Keratinocyte (primary cell): ENCODE measurements at regions not wholly inside any gene's neighbourhood (a gene's known extent, or its start where the extent isn't known, plus 50 kb on each side); places are given as distances from the start of the nearest gene placed in this dataset.

ENCODE experiments used
- DNase-seq: peaks from one replicate; pipeline ENCODE4 v3.0.0-alpha.2; 2011; ENCODE audit warnings: low read depth, missing footprints, low spot score
- FAIRE-seq: peaks from 2 replicates; lab custom pipeline; 2011; peaks lifted over from hg19 to GRCh38; lab: Jason Lieb, UNC
- H2AFZ ChIP-seq: 2 replicates; pipeline ENCODE4 v1.6.0; 2012; ENCODE audit warnings: low read length, control low read depth, inconsistent platforms; ENCODE audit not compliant: control insufficient read depth
- H3K27ac ChIP-seq: 2 replicates; pipeline ENCODE4 v1.5.1; 2011; ENCODE audit warnings: low read length; ENCODE audit not compliant: control insufficient read depth, insufficient read depth
- H3K27me3 ChIP-seq: 3 replicates; pipeline ENCODE4 v1.6.0; 2011; ENCODE audit warnings: low read length; ENCODE audit not compliant: control insufficient read depth, insufficient read depth; ENCODE audit errors: extremely low read depth
- H3K36me3 ChIP-seq, 2 experiments: 2 replicates in 1 of 2; 3 replicates in 1 of 2; pipeline ENCODE4 v1.5.1; 2011; ENCODE audit warnings: low read length in 2 of 2, mild to moderate bottlenecking in 1 of 2; ENCODE audit not compliant: control insufficient read depth in 2 of 2, insufficient read depth in 2 of 2; ENCODE audit errors: extremely low read depth in 1 of 2
- H3K4me1 ChIP-seq: 3 replicates; pipeline ENCODE4 v1.5.1; 2011; ENCODE audit warnings: low read length; ENCODE audit not compliant: control insufficient read depth, insufficient read depth; ENCODE audit errors: extremely low read depth
- H3K4me2 ChIP-seq: 3 replicates; pipeline ENCODE4 v1.6.0; 2011; ENCODE audit warnings: low read depth, low read length; ENCODE audit not compliant: control insufficient read depth, insufficient read depth; ENCODE audit errors: extremely low read depth
- H3K4me3 ChIP-seq, 3 experiments: fragments of 200-600 bp in 1 of 3; sonication (generic) in 1 of 3; 2 replicates in 2 of 3; 3 replicates in 1 of 3; pipeline ENCODE4 v1.5.1; 2011 to 2016; ENCODE audit warnings: low read length in 3 of 3, mild to moderate bottlenecking in 3 of 3, control low read depth in 2 of 3, inconsistent platforms in 1 of 3, low read depth in 1 of 3, mixed read lengths in 1 of 3, mixed run types in 1 of 3, moderate library complexity in 1 of 3; ENCODE audit not compliant: control insufficient read depth in 2 of 3, insufficient read depth in 2 of 3; ENCODE audit errors: extremely low read depth in 1 of 3
- H3K79me2 ChIP-seq: 2 replicates; pipeline ENCODE4 v1.6.0; 2012; ENCODE audit warnings: low read length; ENCODE audit not compliant: control insufficient read depth, insufficient read depth
- H3K9ac ChIP-seq: 3 replicates; pipeline ENCODE4 v1.6.0; 2011; ENCODE audit warnings: low read length; ENCODE audit not compliant: control insufficient read depth, insufficient read depth; ENCODE audit errors: extremely low read depth
- H3K9me1 ChIP-seq: 3 replicates; pipeline ENCODE4 v1.6.0; 2011; ENCODE audit warnings: low read length; ENCODE audit not compliant: control insufficient read depth, insufficient read depth; ENCODE audit errors: extremely low read depth
- H3K9me3 ChIP-seq: 2 replicates; pipeline ENCODE4 v1.5.1; 2012; ENCODE audit warnings: low read depth, low read length; ENCODE audit not compliant: control insufficient read depth
- H4K20me1 ChIP-seq: 3 replicates; pipeline ENCODE4 v1.6.0; 2011; ENCODE audit warnings: low read length; ENCODE audit not compliant: control insufficient read depth, insufficient read depth; ENCODE audit errors: extremely low read depth
- EZH2 ChIP-seq: IDR thresholded peaks from one replicate; pipeline ENCODE4 v1.6.1; 2012; ENCODE audit warnings: inconsistent platforms, mild to moderate bottlenecking, low read length, moderate library complexity
- dilution Hi-C: fragments of 300-500 bp; cut with MboI; formaldehyde crosslinking; loops from one replicate; pipeline ENCODE4 v1.7.0; 2020; ENCODE audit warnings: low sequenced_read_pairs; ENCODE audit not compliant: extremely low pct_ligation_motif_present
- TF ChIP-seq, protein P1 (sequence below), 3 experiments: IDR thresholded peaks in 1 of 3; conservative IDR thresholded peaks in 1 of 3; optimal IDR thresholded peaks in 1 of 3; 2 replicates in 2 of 3; 3 replicates in 1 of 3; pipeline versions ENCODE3 to v1.5.1; 2011; ENCODE audit warnings: low read length in 3 of 3, mild to moderate bottlenecking in 3 of 3, moderate library complexity in 2 of 3, control low read depth in 1 of 3, inconsistent platforms in 1 of 3; ENCODE audit not compliant: insufficient read depth in 2 of 3; ENCODE audit errors: extremely low read depth in 1 of 3

DNA sequence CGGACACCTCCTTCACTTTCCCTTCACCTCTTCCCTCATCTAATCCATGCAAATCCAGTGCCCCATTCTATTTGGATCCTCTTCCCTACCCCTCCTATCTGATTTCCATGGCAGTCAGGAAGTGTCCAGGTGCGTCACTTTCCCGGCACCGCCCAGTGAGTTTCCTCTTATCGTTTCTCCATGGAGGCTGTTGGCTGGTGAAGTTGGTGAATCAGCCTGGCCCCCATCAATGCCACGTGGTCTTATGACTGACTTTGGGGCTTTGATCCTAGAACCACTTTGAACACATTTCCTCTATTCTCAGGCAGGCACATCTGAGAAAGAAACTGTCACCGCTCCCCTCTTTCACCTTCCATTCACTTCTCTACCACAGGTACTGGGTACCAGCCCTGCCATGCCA, 137.8 kb downstream of the CEP135 start:
- FAIRE-seq (no peak), DNase-seq (no peak)
- H3K4me1 ChIP-seq: no peaks in the 10 kb centered on the region
- TF ChIP-seq, protein P1, sequence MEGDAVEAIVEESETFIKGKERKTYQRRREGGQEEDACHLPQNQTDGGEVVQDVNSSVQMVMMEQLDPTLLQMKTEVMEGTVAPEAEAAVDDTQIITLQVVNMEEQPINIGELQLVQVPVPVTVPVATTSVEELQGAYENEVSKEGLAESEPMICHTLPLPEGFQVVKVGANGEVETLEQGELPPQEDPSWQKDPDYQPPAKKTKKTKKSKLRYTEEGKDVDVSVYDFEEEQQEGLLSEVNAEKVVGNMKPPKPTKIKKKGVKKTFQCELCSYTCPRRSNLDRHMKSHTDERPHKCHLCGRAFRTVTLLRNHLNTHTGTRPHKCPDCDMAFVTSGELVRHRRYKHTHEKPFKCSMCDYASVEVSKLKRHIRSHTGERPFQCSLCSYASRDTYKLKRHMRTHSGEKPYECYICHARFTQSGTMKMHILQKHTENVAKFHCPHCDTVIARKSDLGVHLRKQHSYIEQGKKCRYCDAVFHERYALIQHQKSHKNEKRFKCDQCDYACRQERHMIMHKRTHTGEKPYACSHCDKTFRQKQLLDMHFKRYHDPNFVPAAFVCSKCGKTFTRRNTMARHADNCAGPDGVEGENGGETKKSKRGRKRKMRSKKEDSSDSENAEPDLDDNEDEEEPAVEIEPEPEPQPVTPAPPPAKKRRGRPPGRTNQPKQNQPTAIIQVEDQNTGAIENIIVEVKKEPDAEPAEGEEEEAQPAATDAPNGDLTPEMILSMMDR (optimal IDR thresholded peaks at IDR 0.05 in 1 of 3, IDR thresholded peaks at IDR 0.05 in 1 of 3, conservative IDR thresholded peaks at IDR 0.05 in 1 of 3; ENCODE audit: extremely low read depth in 1 of 3, insufficient read depth in 2 of 3, low read length in 3 of 3): no peak
- TF ChIP-seq EZH2: no peak
- no peak overlapping the region for H3K9ac ChIP-seq
- H3K79me2 ChIP-seq: no peaks in the 10 kb centered on the region
- dilution Hi-C loops: no loop called here
- no peak overlapping the region for H3K4me2 ChIP-seq
- no peaks in the 10 kb centered on the region for H3K9me1 ChIP-seq
- no peak overlapping the region for H2AFZ ChIP-seq
- H3K4me3 ChIP-seq: no peak overlapping the region
- no peak overlapping the region for H3K27ac ChIP-seq
- H3K27me3 ChIP-seq: no peaks in the 10 kb centered on the region
- no peaks in the 10 kb centered on the region for H3K9me3 ChIP-seq
- no peaks in the 10 kb centered on the region for H3K36me3 ChIP-seq
- H4K20me1 ChIP-seq: no peaks in the 10 kb centered on the region

DNA sequence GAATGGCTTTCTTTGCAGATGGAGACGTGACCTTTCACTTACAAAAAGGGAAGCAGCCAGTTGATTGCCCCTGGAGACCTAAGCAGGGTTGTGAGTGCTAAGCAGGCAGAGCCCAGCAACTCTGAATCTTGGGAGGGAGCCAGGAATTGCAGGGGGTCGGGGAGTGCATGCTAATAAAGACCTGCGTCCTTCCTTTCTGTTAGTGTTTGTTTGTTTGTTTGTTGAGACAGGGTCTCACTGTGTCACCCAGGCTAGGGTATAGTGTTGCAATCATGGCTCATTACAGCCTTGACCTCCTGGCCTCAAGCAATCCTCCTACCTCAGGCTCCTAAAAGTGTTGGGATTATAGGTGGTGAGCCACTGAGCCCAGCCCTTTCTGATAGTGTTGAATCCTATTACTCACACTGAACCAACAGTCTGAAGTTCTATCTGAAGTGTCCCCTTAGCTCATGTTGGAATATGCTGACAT, 137.4 kb downstream of the CEP135 start:
- H3K9ac ChIP-seq: no peak overlapping the region
- H3K27me3 ChIP-seq: no peaks in the 10 kb centered on the region
- no peaks in the 10 kb centered on the region for H3K9me1 ChIP-seq
- no peak overlapping the region for H3K4me2 ChIP-seq
- H3K36me3 ChIP-seq: no peaks in the 10 kb centered on the region
- TF ChIP-seq EZH2: no peak
- TF ChIP-seq, protein P1 (optimal IDR thresholded peaks at IDR 0.05 in 1 of 3, IDR thresholded peaks at IDR 0.05 in 1 of 3, conservative IDR thresholded peaks at IDR 0.05 in 1 of 3; ENCODE audit: extremely low read depth in 1 of 3, insufficient read depth in 2 of 3, low read length in 3 of 3): no peak
- H3K4me3 ChIP-seq: no peak overlapping the region
- no peaks in the 10 kb centered on the region for H3K9me3 ChIP-seq
- H3K4me1 ChIP-seq: no peaks in the 10 kb centered on the region
- H4K20me1 ChIP-seq: no peaks in the 10 kb centered on the region
- dilution Hi-C loops: no loop called here
- H3K27ac ChIP-seq: no peak overlapping the region
- no peaks in the 10 kb centered on the region for H3K79me2 ChIP-seq
- no peak overlapping the region for H2AFZ ChIP-seq
- FAIRE-seq (no peak), DNase-seq (no peak)
